DMS153 treated with DMSO at 0.1 percent for 48 hours (cell line): ENCODE measurements at regions not wholly inside any gene's neighbourhood (a gene's known extent, or its start where the extent isn't known, plus 50 kb on each side); places are given as distances from the start of the nearest gene placed in this dataset.

Experiments
- DNase-seq: peaks from one replicate; lab custom pipeline; 2025; ENCODE audit not compliant: unreplicated experiment; lab: John Stamatoyannopoulos, UW

- DNase-seq = no peak
Observed at GRCh38 chr16:76226011-76226410, 51.2 kb upstream of the CNTNAP4 start.

GRCh38 chr16:76226481-76226880 lies 50.7 kb upstream of the CNTNAP4 start:
- no peak for DNase-seq
